OCI-LY3 (cell line): ENCODE measurements at regions not wholly inside any gene's neighbourhood (a gene's known extent, or its start where the extent isn't known, plus 50 kb on each side); places are given as distances from the start of the nearest gene placed in this dataset.

ENCODE experiments used
- CTCF ChIP-seq: fragments of 200-600, 300-600 bp; sonication (generic); IDR thresholded peaks from 2 replicates; pipeline ENCODE4 v1.5.1; 2014; ENCODE audit warnings: antibody characterized with exemption, low read length, low read depth
- EZH2phosphoT487 ChIP-seq: fragments of 200-600 bp; shearing (Covaris generic); IDR thresholded peaks from 2 replicates; pipeline ENCODE4 v1.6.1; 2018; ENCODE audit warnings: antibody characterized with exemption, mixed run types, low read depth

GRCh38 chr7:130900471-130901076 lies 166.6 kb upstream of the KLF14 start:
- TF ChIP-seq CTCF (no peak), EZH2phosphoT487 (no peak)
